ENCODE measurements at regions not wholly inside any gene's neighbourhood (a gene's known extent, or its start where the extent isn't known, plus 50 kb on each side); places are given as distances from the start of the nearest gene placed in this dataset.
"Not testable (repeated sequence)": the region's sequence is repeated elsewhere in the genome, so short reads cannot be mapped to it uniquely, and the experiment has no call there.

DNA sequence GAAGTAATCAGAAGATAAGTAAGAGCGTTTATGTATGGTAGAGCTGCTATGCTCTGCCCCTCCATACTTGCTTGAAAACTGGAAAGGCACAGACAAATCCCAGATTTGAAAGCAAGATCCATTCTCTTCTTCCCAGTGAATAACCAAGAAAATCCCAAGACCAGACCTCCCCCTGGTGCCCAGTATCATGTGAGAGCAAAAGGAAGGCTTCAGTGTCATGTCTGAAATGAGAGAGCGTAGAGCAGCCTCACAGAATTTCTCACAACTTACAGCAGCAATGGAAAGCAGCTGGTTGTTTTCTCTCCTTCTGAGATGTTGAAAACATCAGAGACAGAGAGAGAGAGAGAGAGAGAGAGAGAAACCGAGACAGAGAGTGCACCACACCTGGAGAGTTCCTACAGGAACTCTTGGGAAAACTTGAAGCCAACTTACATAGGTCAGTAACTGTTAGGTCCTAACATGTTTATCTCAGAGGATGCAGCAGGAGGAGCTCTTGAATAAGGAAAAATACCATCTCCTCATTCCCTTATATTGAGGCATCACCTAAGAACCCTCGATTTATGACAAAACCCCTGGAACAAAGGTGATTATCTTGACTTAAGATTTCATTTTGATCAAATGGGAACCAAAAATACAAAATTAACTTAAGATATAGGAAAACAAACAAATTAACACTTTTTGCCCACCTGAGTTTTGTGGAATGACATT is 273.3 kb downstream of the NSUN3 start:
- no peak for DNase-seq (ENCODE audit: low read depth)

DNA sequence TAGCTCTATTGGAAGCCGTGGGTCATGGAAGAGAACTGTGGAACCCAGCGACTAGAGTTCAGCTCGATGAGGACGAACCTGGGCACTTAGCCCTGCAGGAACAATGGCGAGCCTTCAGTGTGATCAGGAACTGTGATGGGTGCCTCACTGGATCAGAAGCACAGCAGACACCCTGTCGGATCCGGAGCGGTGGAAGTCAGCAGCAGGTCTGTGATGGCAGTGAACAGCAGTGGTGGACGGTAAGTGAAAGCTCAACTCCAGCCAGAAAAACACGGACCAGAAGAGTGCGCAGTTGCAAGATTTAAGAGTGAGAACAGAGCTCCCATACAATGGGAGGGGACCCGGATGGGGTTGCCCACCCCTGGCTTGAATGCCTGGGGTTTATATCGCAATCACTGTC is 282.2 kb downstream of the NSUN3 start:
- DNase-seq (ENCODE audit: low read depth): no peak

DNA sequence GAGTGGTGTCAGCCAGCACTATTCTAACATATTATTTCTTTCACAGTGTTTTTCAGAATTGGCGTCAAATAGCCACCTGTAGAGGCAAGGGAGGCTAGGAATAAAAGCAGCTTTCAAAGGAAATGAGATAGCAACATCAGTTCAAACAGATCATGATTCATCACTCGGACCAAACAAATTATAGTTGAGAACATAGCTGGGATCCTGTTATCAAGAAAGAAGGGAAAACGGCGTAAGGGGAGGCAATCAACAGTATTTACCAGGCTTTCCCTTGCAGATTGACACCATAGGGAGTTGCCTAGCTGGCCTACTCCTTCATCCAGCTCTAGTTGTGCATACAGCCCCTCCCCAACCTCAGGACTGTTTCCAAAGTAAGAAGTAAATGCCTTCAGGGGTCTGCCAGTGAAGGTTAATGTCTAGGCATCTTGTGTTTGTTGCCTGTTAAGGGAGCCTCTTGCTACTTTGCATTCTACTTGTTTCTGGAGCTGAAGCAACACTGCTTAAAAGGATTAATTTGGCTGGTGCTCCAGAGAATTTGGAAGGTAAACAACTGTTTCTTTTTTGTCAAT is 286.5 kb downstream of the NSUN3 start:
- no peak for DNase-seq (ENCODE audit: low read depth)

DNA sequence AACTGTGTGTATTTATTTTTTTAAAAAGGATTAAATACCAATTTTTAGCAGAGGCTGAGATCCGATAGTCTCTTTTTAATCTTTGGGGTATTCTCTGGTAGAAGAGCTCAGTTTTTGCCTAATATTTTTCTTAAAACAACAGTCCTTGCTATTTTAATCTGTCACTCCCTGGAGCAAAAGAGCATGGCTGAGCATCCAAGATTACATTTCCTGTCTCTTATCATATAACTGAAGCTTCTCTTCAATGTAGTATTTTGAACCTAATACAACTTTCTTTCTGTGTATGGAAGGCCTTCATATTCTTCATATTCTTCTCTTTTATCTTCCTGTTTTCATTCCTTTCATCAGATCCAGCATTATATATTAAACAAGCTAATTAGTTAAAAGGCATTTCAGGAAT is 293.7 kb downstream of the NSUN3 start:
- DNase-seq (ENCODE audit: low read depth): no peak

DNA sequence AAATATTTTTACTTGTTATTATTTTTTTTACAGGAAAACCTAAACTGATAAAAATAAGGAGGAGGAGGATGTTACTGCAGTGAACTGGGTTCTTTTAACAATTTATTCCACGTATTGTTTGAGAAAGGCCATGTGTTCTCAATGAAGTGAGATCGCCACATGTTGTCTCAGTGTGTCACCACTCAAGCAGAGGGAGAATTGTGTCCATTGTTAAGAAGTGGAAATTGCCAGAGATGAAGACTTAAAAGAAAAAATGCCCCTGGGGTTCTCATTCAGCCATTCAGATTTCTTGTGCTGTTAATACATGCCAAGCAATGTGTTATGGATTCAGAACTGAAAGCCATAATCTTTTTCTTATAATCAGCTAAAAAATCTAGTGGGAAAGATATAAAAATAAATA is 297.1 kb downstream of the NSUN3 start:
- DNase-seq (ENCODE audit: low read depth): no peak

DNA sequence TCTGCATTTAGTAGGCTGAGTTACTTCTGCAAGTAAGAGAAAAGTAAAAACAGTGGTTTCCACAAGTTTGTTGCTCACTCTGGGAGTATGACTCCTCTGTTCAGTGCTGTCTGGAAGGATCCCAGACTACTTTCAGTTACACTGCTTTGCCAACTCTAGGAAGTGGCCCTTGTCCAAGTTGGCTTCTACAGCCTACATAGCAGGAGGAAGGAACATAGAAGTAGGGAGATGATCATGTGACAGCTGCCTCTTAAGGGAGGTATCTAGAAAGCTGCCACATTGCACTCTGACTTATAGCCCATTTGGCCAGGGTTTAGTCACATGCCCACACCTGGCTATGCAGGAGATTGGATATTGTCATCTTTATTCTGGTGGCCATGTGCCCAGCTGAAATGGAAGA is 298.1 kb downstream of the NSUN3 start:
- DNase-seq (ENCODE audit: low read depth): no peak

DNA sequence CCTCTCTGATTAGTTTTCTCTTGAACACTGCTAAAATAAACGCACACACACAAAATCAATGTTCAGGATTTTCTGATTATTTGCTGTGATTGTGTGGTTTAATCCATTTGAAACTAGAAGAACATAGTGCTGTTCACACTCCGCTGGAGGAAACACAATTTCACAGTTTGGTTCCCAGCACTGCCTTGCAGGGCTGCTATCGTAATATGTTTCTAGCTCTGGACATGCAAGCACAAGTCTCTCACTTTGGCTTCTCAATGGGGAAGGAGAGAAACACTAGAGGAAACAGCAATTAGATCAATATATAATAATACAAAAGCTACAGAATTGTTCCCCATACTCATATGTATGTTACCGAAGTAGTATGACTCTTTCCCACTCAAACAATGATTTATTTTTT is 299.5 kb downstream of the NSUN3 start:
- no peak for DNase-seq (ENCODE audit: low read depth)

DNA sequence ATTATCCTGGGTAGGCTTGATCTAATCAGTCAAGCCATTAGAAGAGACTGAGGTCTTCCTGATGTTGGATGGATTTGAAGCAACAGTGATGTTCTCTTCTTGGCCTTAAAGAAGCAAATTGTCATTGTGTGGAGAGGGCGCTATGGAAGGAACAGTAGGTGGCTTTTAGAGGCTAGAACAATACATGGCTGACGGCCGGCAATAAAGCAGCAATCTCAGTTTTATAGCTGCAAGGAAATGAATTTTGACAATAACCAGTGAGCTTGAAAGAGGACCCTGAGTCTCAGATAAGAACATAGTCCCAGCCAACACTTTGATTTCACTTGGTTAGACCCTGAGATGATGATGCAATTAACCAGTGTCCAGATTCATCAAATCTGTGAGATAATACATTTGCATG is 302.1 kb downstream of the NSUN3 start:
- no peak for DNase-seq (ENCODE audit: low read depth)

DNA sequence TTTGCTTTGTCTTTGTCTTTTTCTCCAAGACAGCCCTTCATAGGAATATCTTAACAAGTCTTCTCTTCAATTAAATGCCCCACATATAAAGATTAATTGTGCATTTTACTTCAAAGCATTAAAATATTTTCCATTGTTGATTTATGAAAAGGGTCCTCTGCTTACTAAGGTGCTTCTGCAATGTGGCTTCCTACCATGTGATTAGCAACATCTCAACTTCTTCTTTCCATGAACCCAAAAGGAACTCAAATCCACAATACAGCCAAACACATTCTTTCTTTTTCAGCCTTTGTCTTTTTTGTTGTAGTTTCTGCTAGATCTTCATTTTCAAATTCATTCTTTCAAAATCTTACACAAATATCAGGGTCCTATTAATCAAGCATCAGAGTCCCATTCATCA is 309.2 kb downstream of the NSUN3 start:
- DNase-seq (ENCODE audit: low read depth): no peak

DNA sequence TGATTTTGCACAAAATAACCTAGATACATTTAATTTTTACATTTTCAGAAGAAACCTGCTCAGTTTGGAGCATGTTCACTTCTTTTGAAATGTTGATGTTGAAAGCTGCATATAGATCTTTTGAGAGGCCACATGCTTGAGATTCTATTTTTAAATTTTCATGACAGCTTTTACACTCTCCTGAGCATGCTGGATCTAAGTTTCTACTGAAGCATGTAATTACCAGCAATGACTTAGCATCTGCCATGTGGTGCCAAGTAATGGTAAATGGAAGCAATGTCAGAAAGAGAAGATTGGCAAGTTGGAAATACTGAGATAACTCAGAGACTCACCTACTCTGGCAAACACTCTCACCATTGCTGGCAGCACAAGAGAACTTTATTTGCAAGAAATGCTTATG is 310.6 kb downstream of the NSUN3 start:
- no peak for DNase-seq (ENCODE audit: low read depth)

DNA sequence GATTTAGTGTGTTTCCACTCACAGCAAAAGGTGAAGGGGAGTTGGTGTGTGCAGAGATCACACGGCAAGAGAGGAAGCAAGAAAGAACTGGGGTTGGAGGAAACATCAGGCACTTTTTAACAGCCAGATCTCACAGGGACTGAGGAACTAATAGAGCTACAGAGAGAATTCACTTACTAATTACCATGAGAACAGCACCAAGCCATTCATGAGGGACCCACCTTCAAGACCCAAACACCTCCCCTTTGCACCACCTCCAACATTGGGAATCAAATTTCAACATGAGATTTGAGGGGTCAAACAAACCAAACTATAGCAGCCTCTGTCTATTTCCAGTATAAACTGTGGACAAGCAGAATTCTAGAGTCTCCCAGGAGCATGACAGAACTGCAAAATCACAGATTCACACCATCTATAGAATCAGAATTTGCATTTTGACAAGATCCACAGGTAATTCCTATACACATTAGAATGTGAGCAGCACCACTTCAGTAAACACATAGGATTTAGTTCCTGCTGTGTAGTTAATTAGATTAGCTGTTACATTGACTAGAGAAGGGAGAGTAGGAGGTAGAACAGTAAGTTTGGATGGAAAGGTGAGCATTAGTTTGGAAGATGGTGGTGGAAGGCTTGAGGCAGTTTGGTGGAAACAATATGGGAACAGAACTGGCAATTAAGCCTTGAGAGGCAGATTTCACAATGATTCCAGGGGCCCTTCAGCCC is 311.7 kb downstream of the NSUN3 start:
- DNase-seq (ENCODE audit: low read depth): no peak

DNA sequence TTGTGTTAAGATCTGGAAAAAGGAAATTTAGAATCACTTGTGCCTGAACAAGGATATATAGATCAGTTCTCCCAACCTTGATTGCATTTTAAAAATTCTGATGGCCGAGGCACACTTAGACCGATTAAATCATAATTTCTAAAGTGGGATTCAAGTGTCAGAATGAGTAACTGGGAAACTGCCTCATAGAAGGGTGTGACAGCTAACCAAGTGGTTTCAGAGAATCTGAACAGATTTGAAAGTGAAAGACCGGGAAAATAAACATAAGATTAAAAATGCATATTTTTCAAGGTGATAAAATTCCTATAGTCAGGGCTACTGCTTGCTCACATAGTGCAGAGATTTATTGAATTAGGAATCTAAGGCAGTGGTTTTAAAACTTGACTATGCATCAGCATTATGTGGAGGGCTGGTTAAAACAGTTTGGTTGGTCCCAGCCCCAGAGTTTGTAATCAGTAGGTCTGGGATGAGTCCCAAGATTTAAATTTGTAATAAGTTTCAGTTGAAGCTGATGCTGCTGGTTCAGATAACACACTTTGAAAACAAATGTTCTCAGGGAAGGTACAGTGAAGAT is 314.3 kb downstream of the NSUN3 start:
- not testable (repeated sequence) for DNase-seq (ENCODE audit: low read depth)

DNA sequence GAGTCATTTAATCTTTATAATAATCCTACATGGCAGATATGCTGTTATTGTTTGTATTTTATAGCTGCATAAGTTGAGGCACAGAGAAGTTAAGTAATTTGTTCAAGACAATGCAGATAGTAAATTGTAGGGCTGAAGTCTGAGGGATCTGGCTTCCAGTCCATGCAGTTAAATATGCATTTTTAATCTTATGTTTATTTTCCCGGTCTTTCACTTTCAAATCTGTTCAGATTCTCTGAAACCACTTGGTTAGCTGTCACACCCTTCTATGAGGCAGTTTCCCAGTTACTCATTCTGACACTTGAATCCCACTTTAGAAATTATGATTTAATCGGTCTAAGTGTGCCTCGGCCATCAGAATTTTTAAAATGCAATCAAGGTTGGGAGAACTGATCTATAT is 315.0 kb downstream of the NSUN3 start:
- not testable (repeated sequence) for DNase-seq (ENCODE audit: low read depth)

DNA sequence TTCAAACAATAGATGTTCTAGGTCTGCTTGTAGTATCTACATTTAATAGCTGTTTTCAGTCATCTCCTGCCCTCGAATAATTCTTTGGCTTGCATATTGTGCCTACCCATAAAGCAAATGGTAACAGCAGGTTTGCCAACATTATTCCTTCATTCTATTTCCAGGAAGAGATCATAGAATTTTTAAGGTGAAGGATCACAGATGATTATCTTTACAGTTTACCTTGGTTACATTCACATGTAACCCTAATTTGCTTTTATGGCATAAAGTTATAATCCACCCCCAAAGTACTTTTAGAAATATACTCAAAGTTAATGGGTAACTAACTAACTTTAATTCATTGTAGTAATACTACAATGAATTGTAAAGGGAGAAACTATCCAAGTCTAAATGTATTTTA is 315.5 kb downstream of the NSUN3 start:
- DNase-seq (ENCODE audit: low read depth): no peak

DNA sequence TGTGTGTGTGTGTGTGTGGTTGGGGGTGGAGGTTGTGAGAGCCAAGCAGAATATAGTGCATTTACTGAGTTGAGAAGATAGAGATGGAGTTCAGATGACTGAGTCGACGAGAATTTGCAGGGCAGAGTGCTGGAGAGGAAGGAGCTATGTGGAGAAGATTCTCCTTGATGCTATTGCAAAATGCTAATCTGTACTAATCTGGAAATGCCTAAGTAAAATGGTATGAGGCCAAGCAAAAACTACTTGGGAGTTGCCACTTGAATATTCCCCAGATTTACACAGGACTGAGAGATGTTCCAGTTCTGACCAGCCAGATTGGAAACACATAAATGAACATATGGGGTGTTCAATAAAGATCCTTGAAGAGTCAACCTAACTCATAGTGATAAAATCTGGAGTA is 316.4 kb downstream of the NSUN3 start:
- DNase-seq (ENCODE audit: low read depth): no peak

DNA sequence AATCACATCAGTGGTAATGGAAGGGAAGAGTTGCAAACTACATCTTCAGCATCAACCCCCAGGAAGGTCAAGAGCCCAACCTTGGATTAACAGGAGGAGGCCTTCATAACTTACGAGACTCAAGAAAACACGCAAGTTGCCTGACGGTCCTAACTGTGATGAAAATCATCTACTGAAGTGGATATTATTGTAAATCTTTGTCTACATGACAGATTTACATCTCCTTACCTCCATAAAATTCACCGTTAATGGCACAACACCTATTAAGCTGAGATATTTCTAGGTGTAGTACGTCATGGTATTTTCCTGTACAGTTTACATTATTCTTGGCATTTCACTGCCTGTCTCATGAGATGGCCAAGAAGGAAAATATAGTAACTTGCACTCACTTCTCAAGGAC is 332.0 kb downstream of the NSUN3 start:
- no peak for DNase-seq (ENCODE audit: low read depth)

DNA sequence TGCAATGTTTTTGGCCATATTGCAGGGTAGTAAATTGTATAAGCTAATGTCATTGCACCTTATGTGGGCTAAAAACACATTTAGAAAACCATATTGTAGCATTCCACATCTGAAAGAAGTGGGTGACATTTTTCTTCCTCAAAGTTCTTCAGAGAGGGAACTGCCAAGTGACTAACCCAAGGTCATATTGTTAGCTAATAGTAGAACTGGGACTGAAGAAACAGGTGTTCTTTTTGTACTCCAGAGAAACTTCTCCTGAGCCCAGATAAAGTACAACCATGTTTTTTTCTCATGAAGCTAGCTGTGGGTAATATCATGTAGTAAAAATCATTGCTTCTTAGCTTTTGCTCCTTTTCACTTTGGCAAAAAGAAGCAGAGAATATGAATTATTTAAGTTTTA is 333.0 kb downstream of the NSUN3 start:
- DNase-seq (ENCODE audit: low read depth): no peak

DNA sequence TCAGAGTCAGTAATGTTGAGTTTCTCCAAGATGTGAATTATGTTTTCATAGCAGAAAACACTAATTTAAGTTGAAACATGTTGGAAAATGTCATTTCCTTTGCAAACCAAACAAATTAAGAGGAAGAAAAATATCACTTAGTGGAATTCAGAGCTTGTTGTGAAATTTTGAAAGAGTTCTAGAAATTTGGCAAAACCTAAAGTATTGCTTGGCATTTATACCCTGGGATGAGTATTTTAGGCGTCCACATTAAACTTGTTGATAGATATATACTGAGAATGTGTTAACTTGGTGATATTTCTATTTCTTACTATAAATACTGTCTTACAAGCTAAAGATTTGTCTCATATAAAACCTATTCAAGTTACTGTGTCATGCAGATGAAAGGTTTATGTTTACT is 335.2 kb downstream of the NSUN3 start:
- DNase-seq (ENCODE audit: low read depth): no peak

DNA sequence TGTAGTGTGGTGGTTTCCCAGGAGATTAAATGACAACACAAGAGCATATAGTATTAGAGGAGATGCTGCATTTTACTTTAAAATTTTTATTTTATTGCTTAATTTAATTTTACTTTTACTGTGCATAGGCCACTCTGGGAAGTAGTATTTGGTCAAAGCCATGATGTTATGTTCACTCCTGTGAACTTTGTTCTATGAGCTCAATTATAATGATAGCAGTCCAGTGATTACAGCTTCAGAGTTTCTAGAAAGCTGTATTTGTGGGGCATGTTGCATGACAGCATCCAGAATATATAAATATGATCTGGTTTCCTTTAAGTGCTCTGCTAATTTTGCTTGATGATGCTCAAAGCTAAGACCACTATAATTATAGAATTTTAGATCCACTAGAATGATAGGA is 338.6 kb downstream of the NSUN3 start:
- no peak for DNase-seq (ENCODE audit: low read depth)

DNA sequence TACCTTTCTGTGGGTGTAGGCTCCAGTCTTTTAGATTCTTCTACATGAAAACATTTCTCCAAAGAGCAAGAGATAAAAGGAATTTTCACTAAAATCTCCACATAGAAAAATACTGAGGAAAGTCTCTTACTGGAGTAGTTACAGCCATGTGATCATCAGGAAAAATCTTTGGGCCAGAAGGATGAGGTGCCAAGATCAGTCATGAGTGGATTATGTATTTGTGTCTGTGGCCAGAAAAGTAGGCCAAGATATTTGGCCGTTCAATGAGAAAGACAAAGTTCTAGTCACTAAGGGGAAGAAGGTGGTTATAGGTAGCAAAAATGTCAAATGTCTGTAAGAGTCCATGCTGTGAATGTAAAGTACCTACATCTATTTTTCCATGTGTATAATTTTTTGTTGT is 339.3 kb downstream of the NSUN3 start:
- DNase-seq (ENCODE audit: low read depth): no peak

DNA sequence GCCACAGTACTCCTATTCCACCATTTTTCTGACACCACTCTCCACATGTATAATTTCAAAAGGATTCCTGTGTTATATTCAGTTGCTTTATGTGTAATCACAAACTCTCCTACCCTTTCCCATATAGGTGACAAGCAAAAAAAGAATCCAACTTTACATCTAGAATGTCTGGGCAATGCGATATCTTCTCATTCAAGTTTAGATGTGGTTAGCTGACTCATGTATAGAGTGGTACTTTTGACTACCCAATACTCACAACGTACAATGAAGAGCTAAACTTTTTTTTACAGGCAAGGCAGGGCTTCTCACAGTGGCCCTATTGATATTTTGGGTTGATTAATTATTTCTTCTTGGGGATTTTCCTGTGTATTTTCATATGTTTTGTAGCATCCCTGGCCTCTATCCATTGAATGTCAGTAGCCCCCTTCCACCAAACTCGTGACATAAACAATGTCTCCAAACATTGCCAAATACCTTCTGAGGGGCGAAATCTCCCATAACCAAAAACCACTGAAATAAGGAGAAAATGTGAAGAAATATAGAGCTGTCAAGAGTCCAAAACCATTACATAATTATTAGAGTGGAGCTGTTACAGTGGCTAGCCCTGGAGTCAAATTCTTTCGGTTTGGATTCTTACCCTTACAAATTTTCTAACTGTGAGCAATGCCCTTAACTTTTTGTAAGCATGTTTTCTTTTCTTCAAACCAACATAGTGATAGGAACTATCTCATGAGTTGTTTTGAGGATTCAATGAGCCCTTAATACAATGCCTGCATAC is 342.6 kb downstream of the NSUN3 start:
- no peak for DNase-seq (ENCODE audit: low read depth)

DNA sequence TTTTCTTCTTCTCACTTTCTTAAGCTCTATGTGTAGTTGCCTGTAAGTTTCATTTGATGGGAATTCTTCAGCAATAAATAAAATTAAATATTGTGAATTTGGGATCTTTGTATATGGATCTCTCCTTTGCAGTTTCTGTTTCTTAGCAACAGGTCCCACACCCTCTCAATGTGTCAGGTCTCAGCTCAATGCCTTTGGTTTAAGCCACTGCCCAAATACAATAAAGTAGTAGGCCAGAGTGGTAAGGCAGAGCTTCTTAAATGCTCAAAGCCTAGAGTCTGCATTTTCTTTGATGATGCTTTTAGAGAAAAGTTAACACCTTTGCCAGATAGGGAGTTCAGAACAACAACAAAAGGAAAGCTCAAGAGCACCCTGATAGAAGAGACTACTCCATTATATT is 343.7 kb downstream of the NSUN3 start:
- DNase-seq (ENCODE audit: low read depth): no peak

DNA sequence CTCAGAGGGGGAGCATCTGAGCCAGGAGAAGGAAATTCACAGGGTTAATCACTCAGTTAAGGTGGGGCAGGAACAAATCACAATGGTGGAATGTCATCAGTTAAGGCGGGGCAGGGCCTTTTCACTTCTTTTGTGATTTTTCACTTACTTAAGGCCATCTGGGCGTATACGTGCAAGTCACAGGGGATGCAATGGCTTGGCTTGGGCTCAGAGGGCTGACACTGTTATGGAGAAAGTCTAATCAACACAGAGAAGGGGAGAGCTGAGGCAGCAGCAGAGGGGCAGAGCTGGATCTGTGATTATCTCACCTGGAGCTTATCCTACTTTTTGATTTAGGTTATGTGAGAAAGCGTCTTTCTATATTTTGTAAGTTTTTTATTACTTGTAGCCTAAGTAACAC is 350.1 kb downstream of the NSUN3 start:
- not testable (repeated sequence) for DNase-seq (ENCODE audit: low read depth)

Measured in activated T-helper 1 cell treated with Interleukin-2 at 50 U/mL for 16 hours (primary cell).